Glutamatergic neuron (in vitro differentiated cells): ENCODE measurements at regions not wholly inside any gene's neighbourhood (a gene's known extent, or its start where the extent isn't known, plus 50 kb on each side); places are given as distances from the start of the nearest gene placed in this dataset.
"Not testable (repeated sequence)": the region's sequence is repeated elsewhere in the genome, so short reads cannot be mapped to it uniquely, and the experiment has no call there.

ENCODE experiments used
- DNase-seq: peaks from one replicate; pipeline ENCODE4 v3.0.0; 2022
- H3K27ac Mint-ChIP-seq: one replicate; pipeline ENCODE4 v1.8.0; 2020; ENCODE audit warnings: mild to moderate bottlenecking, mixed read lengths, inconsistent platforms; ENCODE audit not compliant: unreplicated experiment
- H3K27me3 Mint-ChIP-seq: one replicate; pipeline ENCODE4 v1.8.0; 2020; ENCODE audit warnings: mild to moderate bottlenecking, moderate library complexity, mixed read lengths, inconsistent platforms; ENCODE audit not compliant: unreplicated experiment
- H3K36me3 Mint-ChIP-seq: one replicate; pipeline ENCODE4 v1.8.0; 2020; ENCODE audit warnings: mild to moderate bottlenecking, mixed read lengths, inconsistent platforms; ENCODE audit not compliant: unreplicated experiment
- H3K4me1 Mint-ChIP-seq: one replicate; pipeline ENCODE4 v1.8.0; 2020; ENCODE audit warnings: mild to moderate bottlenecking, low read depth, mixed read lengths, inconsistent platforms; ENCODE audit not compliant: unreplicated experiment
- H3K4me3 Mint-ChIP-seq: one replicate; pipeline ENCODE4 v1.8.0; 2020; ENCODE audit warnings: mild to moderate bottlenecking, mixed read lengths, inconsistent platforms; ENCODE audit not compliant: unreplicated experiment
- H3K9me3 Mint-ChIP-seq: one replicate; pipeline ENCODE4 v1.8.0; 2020; ENCODE audit warnings: mild to moderate bottlenecking, moderate library complexity, mixed read lengths, inconsistent platforms; ENCODE audit not compliant: unreplicated experiment

GRCh38 chr16:21422824-21423223 lies 144.7 kb upstream of the CRYM start:
- not testable (repeated sequence) for H3K9me3 Mint-ChIP-seq, DNase-seq, H3K27me3 Mint-ChIP-seq, H3K36me3 Mint-ChIP-seq, H3K4me1 Mint-ChIP-seq, H3K27ac Mint-ChIP-seq, H3K4me3 Mint-ChIP-seq

GRCh38 chr16:21404699-21405098 lies 126.6 kb upstream of the CRYM start:
- H3K9me3 Mint-ChIP-seq, H3K36me3 Mint-ChIP-seq, H3K27me3 Mint-ChIP-seq, H3K27ac Mint-ChIP-seq, H3K4me1 Mint-ChIP-seq, H3K4me3 Mint-ChIP-seq, DNase-seq: not testable (repeated sequence)

- H3K4me1 Mint-ChIP-seq, DNase-seq, H3K36me3 Mint-ChIP-seq, H3K27ac Mint-ChIP-seq, H3K9me3 Mint-ChIP-seq, H3K4me3 Mint-ChIP-seq, H3K27me3 Mint-ChIP-seq: not testable (repeated sequence)
Measured at GRCh38 chr16:21397866-21398265, 119.8 kb upstream of the CRYM start.

- not testable (repeated sequence) for H3K36me3 Mint-ChIP-seq, H3K4me3 Mint-ChIP-seq, H3K27me3 Mint-ChIP-seq, H3K9me3 Mint-ChIP-seq, H3K4me1 Mint-ChIP-seq, H3K27ac Mint-ChIP-seq, DNase-seq
Measured at GRCh38 chr16:21396545-21396944, 118.5 kb upstream of the CRYM start.

GRCh38 chr16:21390634-21391033 lies 112.5 kb upstream of the CRYM start:
- not testable (repeated sequence) for H3K9me3 Mint-ChIP-seq, H3K27me3 Mint-ChIP-seq, H3K4me1 Mint-ChIP-seq, H3K36me3 Mint-ChIP-seq, DNase-seq, H3K4me3 Mint-ChIP-seq, H3K27ac Mint-ChIP-seq

GRCh38 chr16:21389860-21390259 lies 111.8 kb upstream of the CRYM start:
- H3K27me3 Mint-ChIP-seq, H3K27ac Mint-ChIP-seq, H3K9me3 Mint-ChIP-seq, H3K36me3 Mint-ChIP-seq, H3K4me1 Mint-ChIP-seq, H3K4me3 Mint-ChIP-seq: not testable (repeated sequence)
- DNase-seq, result peak; percentile 62

GRCh38 chr16:21387757-21388156 lies 109.7 kb upstream of the CRYM start:
- not testable (repeated sequence) for H3K9me3 Mint-ChIP-seq, H3K4me1 Mint-ChIP-seq, H3K27me3 Mint-ChIP-seq, H3K4me3 Mint-ChIP-seq, H3K27ac Mint-ChIP-seq, DNase-seq, H3K36me3 Mint-ChIP-seq

GRCh38 chr16:21386201-21386915 lies 108.3 kb upstream of the CRYM start:
- H3K4me3 Mint-ChIP-seq, DNase-seq, H3K27ac Mint-ChIP-seq, H3K36me3 Mint-ChIP-seq, H3K4me1 Mint-ChIP-seq, H3K9me3 Mint-ChIP-seq, H3K27me3 Mint-ChIP-seq: not testable (repeated sequence)

- H3K4me3 Mint-ChIP-seq, H3K36me3 Mint-ChIP-seq, H3K4me1 Mint-ChIP-seq, H3K27me3 Mint-ChIP-seq, H3K27ac Mint-ChIP-seq, H3K9me3 Mint-ChIP-seq, DNase-seq: not testable (repeated sequence)
Measured at GRCh38 chr16:21383682-21384081, 105.6 kb upstream of the CRYM start.

GRCh38 chr16:21379645-21380044 lies 101.6 kb upstream of the CRYM start:
- not testable (repeated sequence) for H3K4me1 Mint-ChIP-seq, H3K4me3 Mint-ChIP-seq, DNase-seq, H3K9me3 Mint-ChIP-seq, H3K27me3 Mint-ChIP-seq, H3K36me3 Mint-ChIP-seq, H3K27ac Mint-ChIP-seq

- H3K4me1 Mint-ChIP-seq, H3K4me3 Mint-ChIP-seq, H3K9me3 Mint-ChIP-seq, DNase-seq, H3K36me3 Mint-ChIP-seq, H3K27ac Mint-ChIP-seq, H3K27me3 Mint-ChIP-seq: not testable (repeated sequence)
Measured at GRCh38 chr16:21376196-21376899, 98.3 kb upstream of the CRYM start.

- H3K9me3 Mint-ChIP-seq, H3K36me3 Mint-ChIP-seq, H3K4me1 Mint-ChIP-seq, H3K27ac Mint-ChIP-seq, H3K27me3 Mint-ChIP-seq, H3K4me3 Mint-ChIP-seq, DNase-seq: not testable (repeated sequence)
Measured at GRCh38 chr16:21375334-21375733, 97.2 kb upstream of the CRYM start.
